Stimulated activated CD4-positive, alpha-beta T cell treated with anti-CD3 and anti-CD28 coated beads, Interleukin-4, amount 100 ng/mL, for 48 hours (primary cell): ENCODE measurements at regions not wholly inside any gene's neighbourhood (a gene's known extent, or its start where the extent isn't known, plus 50 kb on each side); places are given as distances from the start of the nearest gene placed in this dataset.
"Not testable (repeated sequence)": the region's sequence is repeated elsewhere in the genome, so short reads cannot be mapped to it uniquely, and the experiment has no call there.

ENCODE experiments used
- DNase-seq, 2 donors: peaks; one replicate each; pipeline ENCODE4 v3.0.0-alpha.2; 2020; ENCODE audit warnings: low read depth in 2 of 2

- no peak for DNase-seq
Measured at GRCh38 chr2:17136877-17137276, 381.4 kb downstream of the RAD51AP2 start.

- DNase-seq: no peak
Measured at GRCh38 chr2:17136231-17136630, 382.0 kb downstream of the RAD51AP2 start.

- no peak for DNase-seq
Measured at GRCh38 chr2:17135619-17136018, 382.6 kb downstream of the RAD51AP2 start.

- DNase-seq: no peak
Measured at GRCh38 chr2:17133052-17133671, 385.1 kb downstream of the RAD51AP2 start.

GRCh38 chr2:17130627-17131026 is 387.6 kb downstream of the RAD51AP2 start:
- DNase-seq: not testable (repeated sequence)

GRCh38 chr2:17125989-17126620 is 392.1 kb downstream of the RAD51AP2 start:
- no peak for DNase-seq

GRCh38 chr2:17124575-17125318 is 393.5 kb downstream of the RAD51AP2 start:
- no peak for DNase-seq

- DNase-seq: no peak
Measured at GRCh38 chr2:17122887-17123501, 395.2 kb downstream of the RAD51AP2 start.

- DNase-seq: no peak
Measured at GRCh38 chr2:17115466-17115865, 402.8 kb downstream of the RAD51AP2 start.

- no peak for DNase-seq
Measured at GRCh38 chr2:17115042-17115441, 403.2 kb downstream of the RAD51AP2 start.

GRCh38 chr2:17107871-17108270 is 410.4 kb downstream of the RAD51AP2 start:
- no peak for DNase-seq

GRCh38 chr2:17107151-17107550 is 411.1 kb downstream of the RAD51AP2 start:
- no peak for DNase-seq

- DNase-seq: no peak
Measured at GRCh38 chr2:17106418-17106817, 411.8 kb downstream of the RAD51AP2 start.

- DNase-seq: no peak
Measured at GRCh38 chr2:17104454-17104853, 413.8 kb downstream of the RAD51AP2 start.

GRCh38 chr2:17101596-17101995 is 416.6 kb downstream of the RAD51AP2 start:
- no peak for DNase-seq

- DNase-seq: no peak
Measured at GRCh38 chr2:17101091-17101490, 417.1 kb downstream of the RAD51AP2 start.

GRCh38 chr2:17095340-17095739 is 422.9 kb downstream of the RAD51AP2 start:
- DNase-seq: no peak

- DNase-seq: no peak
Measured at GRCh38 chr2:17093712-17094111, 424.5 kb downstream of the RAD51AP2 start.

GRCh38 chr2:17086990-17087389 is 421.4 kb upstream of the CYRIA start:
- DNase-seq: no peak

- no peak for DNase-seq
Measured at GRCh38 chr2:17085546-17086202, 420.0 kb upstream of the CYRIA start.

- DNase-seq: no peak
Measured at GRCh38 chr2:17084877-17085276, 419.2 kb upstream of the CYRIA start.

GRCh38 chr2:17083902-17084301 is 418.3 kb upstream of the CYRIA start:
- no peak for DNase-seq
